ENCODE measurements at regions not wholly inside any gene's neighbourhood (a gene's known extent, or its start where the extent isn't known, plus 50 kb on each side); places are given as distances from the start of the nearest gene placed in this dataset.
"Not testable (repeated sequence)": the region's sequence is repeated elsewhere in the genome, so short reads cannot be mapped to it uniquely, and the experiment has no call there.

GRCh38 chr18:70553245-70553935 lies 264.5 kb downstream of the SOCS6 start:
- Mint-ChIP-seq H3K4me1 (ENCODE audit: low read depth) (peaks cover 2% of the 10 kb centered on the region), H3K27me3 (ENCODE audit: low read depth) (no peaks in the 10 kb centered on the region), H3K9me3 (ENCODE audit: insufficient read depth) (peaks cover 4% of the 10 kb centered on the region), H3K4me3 (no peak overlapping the region), H3K27ac (no peak overlapping the region), H3K36me3 (ENCODE audit: low read depth) (no peaks in the 10 kb centered on the region)
- ATAC-seq (no peak), DNase-seq (no peak)
- CTCF ChIA-PET: no interaction called here
- POLR2A ChIA-PET: no interaction called here

- Mint-ChIP-seq H3K9me3 (ENCODE audit: insufficient read depth) (no peaks in the 10 kb centered on the region), H3K4me3 (no peak overlapping the region), H3K36me3 (ENCODE audit: low read depth) (no peaks in the 10 kb centered on the region), H3K4me1 (ENCODE audit: low read depth) (no peaks in the 10 kb centered on the region), H3K27me3 (ENCODE audit: low read depth) (no peaks in the 10 kb centered on the region), H3K27ac (no peak overlapping the region)
- ATAC-seq: no peak
- no peak for DNase-seq
- POLR2A ChIA-PET: no interaction called here
- CTCF ChIA-PET: no interaction called here
Measured at GRCh38 chr18:70536370-70537062, 247.7 kb downstream of the SOCS6 start.

GRCh38 chr18:70535041-70535440 lies 246.2 kb downstream of the SOCS6 start:
- H3K36me3 Mint-ChIP-seq (ENCODE audit: low read depth): no peaks in the 10 kb centered on the region
- H3K27ac Mint-ChIP-seq: no peak overlapping the region
- no peaks in the 10 kb centered on the region for H3K27me3 Mint-ChIP-seq (ENCODE audit: low read depth)
- no peak overlapping the region for H3K4me3 Mint-ChIP-seq
- no peak for ATAC-seq
- no peak for DNase-seq
- CTCF ChIA-PET: no interaction called here
- POLR2A ChIA-PET: no interaction called here
- H3K9me3 Mint-ChIP-seq (ENCODE audit: insufficient read depth): no peaks in the 10 kb centered on the region
- H3K4me1 Mint-ChIP-seq (ENCODE audit: low read depth): no peaks in the 10 kb centered on the region

GRCh38 chr18:70525322-70525721 lies 236.5 kb downstream of the SOCS6 start:
- H3K4me1 Mint-ChIP-seq (ENCODE audit: low read depth); H3K27ac Mint-ChIP-seq; H3K27me3 Mint-ChIP-seq (ENCODE audit: low read depth); POLR2A ChIA-PET; H3K4me3 Mint-ChIP-seq; ATAC-seq; CTCF ChIA-PET; DNase-seq; H3K36me3 Mint-ChIP-seq (ENCODE audit: low read depth); H3K9me3 Mint-ChIP-seq (ENCODE audit: insufficient read depth): not testable (repeated sequence)

- H3K27ac Mint-ChIP-seq: no peak overlapping the region
- DNase-seq (no peak), ATAC-seq (no peak)
- H3K9me3 Mint-ChIP-seq (ENCODE audit: insufficient read depth): no peaks in the 10 kb centered on the region
- no peak overlapping the region for H3K4me3 Mint-ChIP-seq
- H3K4me1 Mint-ChIP-seq (ENCODE audit: low read depth): no peaks in the 10 kb centered on the region
- ChIA-PET CTCF (interaction anchor here (1.6 kb wide), 1 partner anchor 33 kb away, joined by 4 read pairs; no protein-coding TSS in a partner anchor), POLR2A (no interaction called here)
- no peaks in the 10 kb centered on the region for H3K27me3 Mint-ChIP-seq (ENCODE audit: low read depth)
- H3K36me3 Mint-ChIP-seq (ENCODE audit: low read depth): no peaks in the 10 kb centered on the region
Measured at GRCh38 chr18:70523792-70524182, 234.9 kb downstream of the SOCS6 start.

GRCh38 chr18:70523035-70523791 lies 234.4 kb downstream of the SOCS6 start:
- ATAC-seq (no peak), DNase-seq (no peak)
- H3K36me3 Mint-ChIP-seq (ENCODE audit: low read depth): no peaks in the 10 kb centered on the region
- H3K27ac Mint-ChIP-seq: no peak overlapping the region
- no peaks in the 10 kb centered on the region for H3K4me1 Mint-ChIP-seq (ENCODE audit: low read depth)
- ChIA-PET POLR2A (no interaction called here), CTCF (interaction anchor here (1.6 kb wide), 1 partner anchor 32 kb away, joined by 4 read pairs; no protein-coding TSS in a partner anchor)
- H3K9me3 Mint-ChIP-seq (ENCODE audit: insufficient read depth): no peaks in the 10 kb centered on the region
- H3K27me3 Mint-ChIP-seq (ENCODE audit: low read depth): no peaks in the 10 kb centered on the region
- H3K4me3 Mint-ChIP-seq: no peak overlapping the region

GRCh38 chr18:70522183-70522680 lies 233.4 kb downstream of the SOCS6 start:
- Mint-ChIP-seq H3K36me3 (ENCODE audit: low read depth) (no peaks in the 10 kb centered on the region), H3K27ac (no peak overlapping the region), H3K4me3 (no peak overlapping the region), H3K4me1 (ENCODE audit: low read depth) (no peaks in the 10 kb centered on the region), H3K9me3 (ENCODE audit: insufficient read depth) (no peaks in the 10 kb centered on the region), H3K27me3 (ENCODE audit: low read depth) (no peaks in the 10 kb centered on the region)
- ATAC-seq (no peak), DNase-seq (no peak)
- ChIA-PET POLR2A (no interaction called here), CTCF (no interaction called here)

GRCh38 chr18:70520867-70521266 lies 232.0 kb downstream of the SOCS6 start:
- no peaks in the 10 kb centered on the region for H3K36me3 Mint-ChIP-seq (ENCODE audit: low read depth)
- CTCF ChIA-PET: no interaction called here
- H3K9me3 Mint-ChIP-seq (ENCODE audit: insufficient read depth): no peaks in the 10 kb centered on the region
- ATAC-seq: no peak
- H3K27me3 Mint-ChIP-seq (ENCODE audit: low read depth): no peaks in the 10 kb centered on the region
- no peak overlapping the region for H3K4me3 Mint-ChIP-seq
- POLR2A ChIA-PET: no interaction called here
- DNase-seq: no peak
- H3K4me1 Mint-ChIP-seq (ENCODE audit: low read depth): no peaks in the 10 kb centered on the region
- H3K27ac Mint-ChIP-seq: no peak overlapping the region

GRCh38 chr18:70513502-70514171 lies 224.8 kb downstream of the SOCS6 start:
- no peaks in the 10 kb centered on the region for H3K36me3 Mint-ChIP-seq (ENCODE audit: low read depth)

GRCh38 chr18:70507970-70508369 lies 219.1 kb downstream of the SOCS6 start:
- ChIA-PET POLR2A (interaction anchor here (0.6 kb wide), 1 partner anchor 18 kb away, joined by 3 read pairs; no protein-coding TSS in a partner anchor), CTCF (no interaction called here)
- ATAC-seq (no peak), DNase-seq (no peak)
- no peaks in the 10 kb centered on the region for H3K4me1 Mint-ChIP-seq (ENCODE audit: low read depth)
- H3K36me3 Mint-ChIP-seq (ENCODE audit: low read depth): no peaks in the 10 kb centered on the region
- no peak overlapping the region for H3K4me3 Mint-ChIP-seq
- no peaks in the 10 kb centered on the region for H3K27me3 Mint-ChIP-seq (ENCODE audit: low read depth)
- no peaks in the 10 kb centered on the region for H3K9me3 Mint-ChIP-seq (ENCODE audit: insufficient read depth)
- H3K27ac Mint-ChIP-seq: no peak overlapping the region

More at GRCh38 chr18:70513502-70514171, 224.8 kb downstream of the SOCS6 start:
- Mint-ChIP-seq H3K27me3 (ENCODE audit: low read depth) (no peaks in the 10 kb centered on the region), H3K4me3 (no peak overlapping the region), H3K27ac (no peak overlapping the region), H3K9me3 (ENCODE audit: insufficient read depth) (no peaks in the 10 kb centered on the region), H3K4me1 (ENCODE audit: low read depth) (no peaks in the 10 kb centered on the region)
- ChIA-PET POLR2A (no interaction called here), CTCF (no interaction called here)
- ATAC-seq (no peak), DNase-seq (no peak)

GRCh38 chr18:70506511-70506910 lies 217.7 kb downstream of the SOCS6 start:
- Mint-ChIP-seq H3K4me1 (ENCODE audit: low read depth) (no peaks in the 10 kb centered on the region), H3K4me3 (no peak overlapping the region), H3K36me3 (ENCODE audit: low read depth) (no peaks in the 10 kb centered on the region), H3K9me3 (ENCODE audit: insufficient read depth) (no peaks in the 10 kb centered on the region), H3K27me3 (ENCODE audit: low read depth) (no peaks in the 10 kb centered on the region), H3K27ac (no peak overlapping the region)
- ChIA-PET CTCF (no interaction called here), POLR2A (interaction anchor here (0.6 kb wide), 1 partner anchor 432 kb away, joined by 3 read pairs; no protein-coding TSS in a partner anchor)
- DNase-seq (no peak), ATAC-seq (no peak)

GRCh38 chr18:70503060-70503459 lies 214.2 kb downstream of the SOCS6 start:
- ChIA-PET CTCF (no interaction called here), POLR2A (no interaction called here)
- no peak for ATAC-seq

More at GRCh38 chr18:70503060-70503459, 214.2 kb downstream of the SOCS6 start:
- Mint-ChIP-seq H3K36me3 (ENCODE audit: low read depth) (no peaks in the 10 kb centered on the region), H3K4me3 (no peak overlapping the region), H3K27ac (no peak overlapping the region), H3K4me1 (ENCODE audit: low read depth) (no peaks in the 10 kb centered on the region), H3K9me3 (ENCODE audit: insufficient read depth) (no peaks in the 10 kb centered on the region), H3K27me3 (ENCODE audit: low read depth) (no peaks in the 10 kb centered on the region)
- DNase-seq: no peak

All from activated CD8-positive, alpha-beta T cell treated with anti-CD3 and anti-CD28 coated beads, Interleukin-2, amount 10 ng/mL, durations not matched to agents 7 days and 5 days (primary cell).